ENCODE measurements at regions not wholly inside any gene's neighbourhood (a gene's known extent, or its start where the extent isn't known, plus 50 kb on each side); places are given as distances from the start of the nearest gene placed in this dataset.

- DNase-seq (ENCODE audit: low read depth, low spot score), result no peak
- no peaks in the 10 kb centered on the region for H3K36me3 ChIP-seq (ENCODE audit: control insufficient read depth in 2 of 2, extremely low read depth in 1 of 2, insufficient read depth in 2 of 2, low read length in 2 of 2)
- no peaks in the 10 kb centered on the region for H3K4me1 ChIP-seq (ENCODE audit: control insufficient read depth, extremely low read depth, insufficient read depth, low read length)
- no peaks in the 10 kb centered on the region for H3K9me1 ChIP-seq (replicated peaks; ENCODE audit: control insufficient read depth, extremely low read depth, insufficient read depth, low read length)
- no peaks in the 10 kb centered on the region for H3K27me3 ChIP-seq (ENCODE audit: control insufficient read depth in 2 of 2, insufficient read depth in 2 of 2, low read length in 2 of 2)
- no TSS peak for BruUV-seq (replicated peaks)
- TF ChIP-seq JUN (IDR thresholded peaks at IDR 0.05; ENCODE audit: borderline replicate concordance, insufficient read depth, insufficient read length, low read depth) (no peak), CTCF (IDR thresholded peaks at IDR 0.05; ENCODE audit: extremely low read depth in 1 of 2, insufficient read depth in 1 of 2, low read depth in 1 of 2, low read length in 2 of 2) (no peak), MAX (IDR thresholded peaks at IDR 0.05; ENCODE audit: insufficient read depth, insufficient read length) (no peak), MYC (IDR thresholded peaks at IDR 0.05; ENCODE audit: low read depth, low read length) (no peak), FOS (IDR thresholded peaks at IDR 0.05; ENCODE audit: borderline replicate concordance, insufficient read depth, low read length) (no peak), POLR2A (IDR thresholded peaks at IDR 0.05; ENCODE audit: low read depth, low read length) (no peak), POLR2AphosphoS5 (IDR thresholded peaks at IDR 0.05; ENCODE audit: insufficient read depth, low read depth, low read length) (no peak), GATA2 (IDR thresholded peaks at IDR 0.05; ENCODE audit: insufficient read depth, insufficient read length, low read depth, low read length) (no peak), EZH2 (IDR thresholded peaks at IDR 0.05; ENCODE audit: borderline replicate concordance, low read depth, low read length, severe bottlenecking) (no peak)
- dilution Hi-C loops (cut with MboI; ENCODE audit: extremely low pct_ligation_motif_present, low sequenced_read_pairs) (no loop called here), intact Hi-C loops (cut with micrococcal nuclease) (no loop called here)
- no peak overlapping the region for H3K9ac ChIP-seq (replicated peaks; ENCODE audit: extremely low read depth, insufficient read depth, low read length)
- H3K4me3 ChIP-seq (replicated peaks in 1 of 3; ENCODE audit: insufficient read depth in 1 of 3, low read depth in 1 of 3, low read length in 3 of 3), result no peak overlapping the region
- CTCF ChIA-PET, result no interaction called here
- no peaks in the 10 kb centered on the region for H4K20me1 ChIP-seq (replicated peaks; ENCODE audit: control insufficient read depth, extremely low read depth, insufficient read depth, low read length)
- no peak overlapping the region for H2AFZ ChIP-seq (ENCODE audit: low read depth, low read length)
- H3K79me2 ChIP-seq (ENCODE audit: control insufficient read depth, insufficient read depth, low read length), result no peaks in the 10 kb centered on the region
- peaks cover 3% of the 10 kb centered on the region for H3K9me3 ChIP-seq (replicated peaks; ENCODE audit: control insufficient read depth, insufficient read depth, low read length)
- H3K4me2 ChIP-seq (ENCODE audit: insufficient read depth, low read length), result no peak overlapping the region
- POLR2A ChIA-PET, result no interaction called here
- no peak overlapping the region for H3K27ac ChIP-seq (ENCODE audit: insufficient read depth, low read depth, low read length)
- no peak for FAIRE-seq
Measured at GRCh38 chr13:82847595-82847994, 1034.7 kb downstream of the SLITRK1 start.

Measured in endothelial cell of umbilical vein (primary cell).